Posterior cingulate gyrus (tissue), 11 donors: ENCODE measurements at regions not wholly inside any gene's neighbourhood (a gene's known extent, or its start where the extent isn't known, plus 50 kb on each side); places are given as distances from the start of the nearest gene placed in this dataset.

Experiments
- DNase-seq, 10 donors: peaks; one replicate each; pipeline versions ENCODE4 v3.0.0 to v3.0.0-alpha.2; 2020 to 2021; ENCODE audit warnings: mixed read lengths in 3 of 10
- intact Hi-C: fragments of 100-400 bp; cut with DNase I; formaldehyde crosslinking; loops from one replicate; pipeline ENCODE4 v1.15.1; 2023

- intact Hi-C loops, result no loop called here
- DNase-seq, result no peak
Observed at GRCh38 chr6:67640484-67640883, 994.6 kb upstream of the ADGRB3 start.

GRCh38 chr6:67639161-67639560, 995.9 kb upstream of the ADGRB3 start:
- intact Hi-C loops, result no loop called here
- DNase-seq, result no peak

- intact Hi-C loops, result no loop called here
- DNase-seq, result peak in 1 of 10 donors; percentile 22
Observed at GRCh38 chr6:67634199-67634598, 1000.9 kb upstream of the ADGRB3 start.

- DNase-seq, result no peak
- intact Hi-C loops, result no loop called here
Observed at GRCh38 chr6:67633058-67633457, 1002.0 kb upstream of the ADGRB3 start.

DNA sequence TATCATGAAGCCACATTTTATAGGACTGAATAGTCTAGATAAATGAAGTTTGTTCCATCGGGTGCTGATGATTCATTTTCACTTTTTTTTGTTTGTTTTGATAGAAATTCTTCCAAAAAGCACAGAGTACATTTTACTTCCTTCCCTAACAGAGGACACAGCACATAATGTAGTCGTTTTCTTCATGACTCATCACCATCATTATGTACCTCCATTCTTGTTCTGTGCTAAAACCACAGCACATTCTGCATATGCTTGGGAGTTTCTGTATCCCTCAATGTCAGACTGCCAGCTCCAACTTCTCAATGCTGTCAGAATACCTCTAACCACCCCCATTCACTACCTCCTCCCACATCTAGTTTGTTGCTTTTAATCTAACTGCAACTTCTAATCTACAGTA, 1004.9 kb upstream of the ADGRB3 start:
- intact Hi-C loops, result no loop called here
- no peak for DNase-seq

DNA sequence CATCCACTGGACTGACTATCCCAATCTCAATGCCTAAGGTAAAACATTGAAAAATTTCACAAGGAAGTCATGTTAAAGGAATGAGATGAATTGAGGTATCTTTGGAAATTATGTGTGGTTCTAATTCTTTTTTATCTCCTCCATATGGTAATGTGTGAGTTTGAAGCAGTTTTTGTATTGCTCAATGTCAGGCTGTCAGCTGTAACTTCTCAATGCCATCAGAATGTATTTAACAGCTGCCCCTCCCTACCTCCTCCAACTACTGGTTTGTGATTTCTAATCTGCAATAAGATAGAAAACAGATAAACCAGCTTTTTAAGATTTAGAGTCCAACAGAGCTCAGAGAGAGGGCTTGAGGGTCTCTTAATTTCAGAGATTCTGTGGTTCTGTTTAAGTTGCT, 1005.8 kb upstream of the ADGRB3 start:
- intact Hi-C loops, result no loop called here
- DNase-seq, result no peak

- intact Hi-C loops, result no loop called here
- DNase-seq, result no peak
Observed at GRCh38 chr6:67615796-67616195, 1019.3 kb upstream of the ADGRB3 start.

- intact Hi-C loops, result no loop called here
- DNase-seq, result no peak
Observed at GRCh38 chr6:67608099-67608749, 1026.9 kb upstream of the ADGRB3 start.

DNA sequence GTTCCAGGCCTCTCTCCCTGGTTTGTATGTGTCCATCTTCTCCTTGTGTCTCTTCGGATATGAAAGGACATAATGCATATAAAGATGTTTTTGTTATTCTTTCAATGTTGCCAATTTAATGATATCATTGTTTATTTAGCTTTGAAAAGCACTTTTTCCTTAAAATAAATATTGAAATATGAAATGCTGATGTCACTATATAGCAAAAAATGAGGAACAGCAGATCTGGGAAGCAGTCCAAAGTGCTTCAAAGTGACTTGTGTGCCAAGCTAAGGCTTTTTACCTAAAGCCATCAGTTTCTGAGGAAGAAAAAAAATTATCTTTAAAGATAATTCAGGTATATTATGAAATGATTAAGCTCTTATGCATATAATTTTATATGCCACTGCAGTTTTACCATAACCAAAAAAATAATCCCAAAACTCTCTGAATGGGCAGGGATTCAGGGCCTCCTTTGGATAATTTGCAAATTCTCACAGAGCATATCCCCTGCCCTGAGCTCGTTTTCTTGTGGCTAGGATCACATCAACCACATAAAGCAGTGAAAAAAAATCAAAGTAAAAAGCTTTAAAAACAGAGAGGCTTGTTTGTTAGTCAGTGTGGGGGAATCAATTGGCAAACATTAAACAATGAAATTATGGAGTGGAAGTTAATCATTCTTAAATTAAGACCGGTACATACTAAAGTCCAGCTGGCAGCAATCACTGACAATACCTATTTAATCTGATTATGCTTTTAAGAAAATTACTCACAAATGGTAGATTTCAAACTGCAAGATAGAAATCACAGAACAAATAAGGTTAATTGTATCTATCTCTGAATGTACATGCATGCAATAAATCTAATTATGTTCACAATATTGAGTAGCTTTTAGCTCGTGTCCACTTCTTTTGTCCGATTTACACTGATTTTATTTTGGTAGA, 1027.9 kb upstream of the ADGRB3 start:
- intact Hi-C loops, result no loop called here
- DNase-seq, result no peak

- intact Hi-C loops, result no loop called here
- DNase-seq, result no peak
Observed at GRCh38 chr6:67594366-67594765, 1040.7 kb upstream of the ADGRB3 start.

GRCh38 chr6:67593247-67593646, 1041.8 kb upstream of the ADGRB3 start:
- intact Hi-C loops, result no loop called here
- no peak for DNase-seq

GRCh38 chr6:67591910-67592309, 1043.2 kb upstream of the ADGRB3 start:
- intact Hi-C loops, result no loop called here
- no peak for DNase-seq

DNA sequence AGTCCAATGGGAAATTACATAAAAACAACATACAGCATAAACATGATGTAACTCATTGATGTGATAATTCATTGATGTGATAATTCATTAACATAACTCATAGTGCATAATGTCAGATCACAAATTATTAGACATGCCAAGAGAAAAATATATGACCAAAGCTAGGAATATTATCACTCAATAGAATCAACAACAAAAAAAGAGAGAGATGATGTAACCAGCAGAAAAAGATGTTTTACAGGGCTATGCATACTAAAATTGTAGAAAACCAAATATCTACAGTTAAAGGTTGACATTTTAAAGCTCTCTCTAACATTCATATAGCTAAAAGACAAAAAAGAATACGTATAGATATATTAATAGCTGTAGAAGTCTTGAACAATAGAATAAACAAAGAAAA, 1067.2 kb upstream of the ADGRB3 start:
- DNase-seq, result no peak

DNA sequence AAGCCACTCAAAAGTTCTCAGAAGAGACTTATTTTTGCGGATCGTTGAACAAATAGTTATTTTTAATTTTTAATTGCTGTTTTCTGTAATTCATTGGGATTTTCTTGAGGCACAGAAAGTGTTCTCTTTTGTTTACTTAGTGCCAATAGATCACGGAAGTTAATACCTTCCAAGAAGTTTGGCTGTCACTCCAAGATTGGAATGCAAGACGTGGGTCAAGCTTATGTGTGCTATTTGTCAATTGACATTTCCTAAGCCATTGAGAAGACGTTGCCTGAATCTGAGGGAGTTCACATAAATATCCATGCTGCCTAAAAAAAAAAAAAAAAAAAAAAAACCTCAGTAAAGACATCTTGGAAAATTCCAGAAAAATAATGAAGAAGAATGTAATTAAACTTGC, 1071.4 kb upstream of the ADGRB3 start:
- intact Hi-C loops, result no loop called here
- no peak for DNase-seq

More for the DNA sequence above, 1067.2 kb upstream of the ADGRB3 start:
- intact Hi-C loops, result no loop called here

- intact Hi-C loops, result no loop called here
- no peak for DNase-seq
Observed at GRCh38 chr6:67560068-67560467, 1075.0 kb upstream of the ADGRB3 start.

DNA sequence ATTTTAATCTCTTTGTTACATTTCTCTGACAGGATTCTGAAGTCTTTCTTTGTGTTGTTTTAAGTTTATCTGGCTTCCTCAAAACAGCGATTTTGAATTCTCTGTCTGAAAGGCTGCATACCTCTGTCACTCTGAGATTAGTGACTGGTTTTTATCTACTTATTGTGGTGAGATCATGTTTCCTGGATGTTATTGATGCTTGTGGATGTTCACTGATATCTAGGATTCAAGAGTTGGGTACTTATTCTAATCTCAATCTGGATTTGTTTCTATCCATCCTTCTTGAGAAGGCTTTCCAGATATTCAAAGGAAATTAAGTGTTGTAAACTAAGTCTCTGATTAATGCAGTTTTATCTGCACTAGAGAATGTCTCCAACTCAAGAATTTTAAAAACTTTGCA, 1076.1 kb upstream of the ADGRB3 start:
- DNase-seq, result no peak
- intact Hi-C loops, result no loop called here

DNA sequence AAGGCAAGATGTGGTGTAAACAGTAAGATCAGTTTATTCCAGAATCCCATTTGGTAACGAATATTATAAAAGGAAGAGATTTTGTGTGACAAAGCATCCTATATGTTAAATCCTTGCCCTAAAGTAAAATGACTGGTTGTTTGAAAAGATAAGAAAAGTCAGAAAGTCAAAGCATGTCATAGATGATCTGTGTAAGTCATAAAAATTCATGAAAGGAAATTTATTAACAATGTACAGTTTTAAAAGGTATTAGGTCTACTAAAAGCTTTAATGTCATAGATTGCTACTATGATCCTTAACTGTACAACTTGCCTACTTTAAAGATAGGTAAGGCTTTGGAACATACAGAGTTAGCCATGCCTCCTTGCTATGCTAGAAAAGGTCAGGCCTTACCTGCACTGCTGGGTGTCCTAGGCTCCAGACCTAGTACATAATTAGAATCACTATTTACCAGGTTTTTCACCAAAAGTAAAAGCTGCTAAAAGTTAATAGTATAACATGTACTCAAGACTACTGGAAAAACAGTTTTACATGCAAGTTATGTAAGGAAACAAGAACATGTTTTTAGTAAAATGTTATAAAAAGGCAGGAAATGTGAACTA, 1090.1 kb upstream of the ADGRB3 start:
- intact Hi-C loops, result no loop called here
- DNase-seq, result no peak

DNA sequence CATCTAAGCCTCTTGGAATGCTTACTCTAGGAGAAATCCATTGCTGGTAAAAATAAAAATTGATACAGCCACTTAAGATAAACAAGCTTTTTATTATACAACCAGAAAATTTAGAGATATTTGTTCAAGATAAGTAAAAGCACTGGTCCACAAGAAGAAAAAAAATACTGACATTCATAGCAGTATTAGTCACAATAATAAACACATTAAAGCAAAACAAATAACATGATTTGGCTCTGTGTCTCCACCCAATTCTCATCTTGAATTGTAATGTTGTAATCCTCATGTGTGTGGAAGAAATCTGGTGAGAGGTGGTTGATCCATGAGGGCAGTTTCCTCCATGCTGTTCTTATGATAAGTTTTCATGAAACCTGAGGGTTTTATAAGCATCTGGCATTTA, 1093.5 kb upstream of the ADGRB3 start:
- intact Hi-C loops, result no loop called here
- no peak for DNase-seq

- no peak for DNase-seq
- intact Hi-C loops, result no loop called here
Observed at GRCh38 chr6:67538032-67538431, 1097.0 kb upstream of the ADGRB3 start.

DNA sequence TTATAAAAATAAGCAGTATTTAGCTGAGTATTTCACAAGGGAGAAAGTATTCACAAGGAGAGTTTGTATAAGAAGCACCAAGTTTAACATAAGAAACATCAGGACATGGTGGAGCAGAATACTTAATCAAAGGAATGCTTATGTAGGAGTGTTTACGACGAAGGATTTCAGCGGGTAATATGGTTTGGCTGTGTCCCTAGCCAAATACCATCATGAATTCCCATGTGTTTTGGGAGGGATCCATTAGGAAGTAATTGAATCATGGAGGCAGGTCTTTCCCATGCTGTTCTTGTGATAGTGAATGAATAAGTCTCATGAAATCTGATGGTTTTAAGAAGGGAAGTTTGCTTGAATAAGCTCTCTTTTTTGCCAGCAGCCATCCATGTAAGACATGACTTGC, 1099.1 kb upstream of the ADGRB3 start:
- no peak for DNase-seq
- intact Hi-C loops, result no loop called here

DNA sequence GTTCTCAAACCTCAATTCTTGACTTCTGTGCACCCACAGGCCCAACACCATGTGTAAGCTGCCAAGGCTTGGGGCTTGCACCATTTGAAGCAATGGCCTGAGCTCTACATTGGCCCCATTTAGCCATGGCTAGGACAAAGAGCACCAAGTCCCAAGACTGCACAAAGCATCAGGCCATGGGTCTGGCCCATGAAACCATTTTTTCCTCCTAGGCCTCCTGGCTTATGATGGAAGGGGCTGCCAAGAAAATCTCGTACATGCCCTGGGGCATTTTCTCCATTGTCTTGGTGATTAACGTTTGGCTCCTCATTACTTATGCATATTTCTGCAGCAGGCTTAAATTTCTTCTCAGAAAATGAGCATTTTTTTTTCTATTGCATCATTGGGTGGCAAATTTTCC, 1128.7 kb upstream of the ADGRB3 start:
- DNase-seq, result no peak
- intact Hi-C loops, result no loop called here

- intact Hi-C loops, result no loop called here
- no peak for DNase-seq
Observed at GRCh38 chr6:67501755-67502154, 1133.3 kb upstream of the ADGRB3 start.
